Breast epithelium (tissue), 3 donors: ENCODE measurements at regions not wholly inside any gene's neighbourhood (a gene's known extent, or its start where the extent isn't known, plus 50 kb on each side); places are given as distances from the start of the nearest gene placed in this dataset.

Experiments
- CTCF ChIP-seq, 3 donors: fragments of 450-650 bp; IDR thresholded peaks; one replicate each; pipeline ENCODE4 v1.5.1; 2016 to 2017; ENCODE audit warnings: antibody characterized with exemption in 3 of 3, mild to moderate bottlenecking in 3 of 3, moderate library complexity in 3 of 3
- POLR2A ChIP-seq: fragments of 450-650 bp; IDR thresholded peaks from one replicate; pipeline ENCODE4 v1.6.1; 2016; ENCODE audit warnings: antibody characterized with exemption, mild to moderate bottlenecking, moderate library complexity
- POLR2AphosphoS5 ChIP-seq, 3 donors: sonication (generic); formaldehyde crosslinking; IDR thresholded peaks; one replicate each; pipeline ENCODE4 v1.6.1; 2017; ENCODE audit warnings: antibody characterized with exemption in 3 of 3

- TF ChIP-seq POLR2A: no peak
- no peak for TF ChIP-seq CTCF (IDR thresholded peaks at IDR 0.05)
- TF ChIP-seq POLR2AphosphoS5 (IDR thresholded peaks at IDR 0.05): no peak
Measured at GRCh38 chr12:77124767-77125166, 59.4 kb upstream of the E2F7 start.
